Liver (tissue), 8 donors: ENCODE measurements at regions not wholly inside any gene's neighbourhood (a gene's known extent, or its start where the extent isn't known, plus 50 kb on each side); places are given as distances from the start of the nearest gene placed in this dataset.

ENCODE experiments used
- DNase-seq: peaks from one replicate; pipeline ENCODE4 v3.0.0-alpha.2; 2017; ENCODE audit warnings: low spot score
- H3K27ac ChIP-seq, 2 donors: one replicate each; pipeline ENCODE4 v1.7.0; 2013; ENCODE audit warnings: inconsistent platforms in 2 of 2, low read length in 2 of 2, control low read depth in 1 of 2, low read depth in 1 of 2, mild to moderate bottlenecking in 1 of 2
- H3K27me3 ChIP-seq, 4 donors: one replicate each; pipeline versions ENCODE4 v1.6.1 to v1.7.0; 2013; ENCODE audit warnings: low read length in 3 of 4, inconsistent platforms in 1 of 4, mild to moderate bottlenecking in 1 of 4, moderate library complexity in 1 of 4; ENCODE audit not compliant: control insufficient read depth in 4 of 4, insufficient read depth in 4 of 4
- H3K36me3 ChIP-seq, 4 donors: one replicate each; pipeline versions ENCODE4 v1.6.1 to v1.7.0; 2013; ENCODE audit warnings: low read length in 3 of 4, mild to moderate bottlenecking in 3 of 4, low read depth in 1 of 4, moderate library complexity in 1 of 4; ENCODE audit not compliant: control insufficient read depth in 4 of 4, insufficient read depth in 3 of 4
- H3K4me1 ChIP-seq, 4 donors: one replicate each; pipeline versions ENCODE4 v1.6.1 to v1.7.0; 2013; ENCODE audit warnings: low read length in 3 of 4, mild to moderate bottlenecking in 3 of 4, moderate library complexity in 1 of 4; ENCODE audit not compliant: control insufficient read depth in 4 of 4, insufficient read depth in 4 of 4
- H3K4me3 ChIP-seq, 3 donors: one replicate each; pipeline versions ENCODE4 v1.6.1 to v1.7.0; 2013; ENCODE audit warnings: low read length in 3 of 3, control low read depth in 1 of 3, low read depth in 1 of 3, mild to moderate bottlenecking in 1 of 3
- H3K9ac ChIP-seq, 2 donors: one replicate each; pipeline ENCODE4 v1.7.0; 2013; ENCODE audit warnings: low read length in 2 of 2, mild to moderate bottlenecking in 2 of 2, moderate library complexity in 2 of 2, control low read depth in 1 of 2, low read depth in 1 of 2
- H3K9me3 ChIP-seq, 4 donors: one replicate each; pipeline versions ENCODE4 v1.6.1 to v1.7.0; 2013; ENCODE audit warnings: low read length in 3 of 4; ENCODE audit not compliant: control insufficient read depth in 4 of 4
- ATF3 ChIP-seq: IDR thresholded peaks from 2 replicates; pipeline ENCODE4 v1.6.1; 2016; ENCODE audit warnings: antibody characterized with exemption
- EGR1 ChIP-seq, 2 donors: IDR thresholded peaks; 2 replicates each; pipeline ENCODE4 v1.6.1; 2016 to 2018; ENCODE audit warnings: antibody characterized with exemption in 2 of 2, low read depth in 2 of 2
- FOXA1 ChIP-seq: IDR thresholded peaks from 2 replicates; pipeline ENCODE4 v1.6.1; 2016; ENCODE audit warnings: antibody characterized with exemption
- FOXA2 ChIP-seq: IDR thresholded peaks from 2 replicates; pipeline ENCODE4 v1.6.1; 2016; ENCODE audit warnings: antibody characterized with exemption
- GABPA ChIP-seq, 2 donors: IDR thresholded peaks in 1 of 2; conservative IDR thresholded peaks in 1 of 2; 2 replicates each; pipeline ENCODE4 v1.6.1; 2016; ENCODE audit warnings: antibody characterized with exemption in 2 of 2, mild to moderate bottlenecking in 1 of 2, moderate library complexity in 1 of 2
- HNF4A ChIP-seq, 2 donors: conservative IDR thresholded peaks; 2 replicates each; pipeline ENCODE4 v1.6.1; 2016; ENCODE audit warnings: antibody characterized with exemption in 2 of 2, mild to moderate bottlenecking in 2 of 2
- HNF4G ChIP-seq: IDR thresholded peaks from 2 replicates; pipeline ENCODE4 v1.6.1; 2016; ENCODE audit warnings: antibody characterized with exemption
- JUND ChIP-seq, 2 donors: IDR thresholded peaks; 2 replicates each; pipeline ENCODE4 v1.6.1; 2016; ENCODE audit warnings: antibody characterized with exemption in 2 of 2
- MAX ChIP-seq: IDR thresholded peaks from 2 replicates; pipeline ENCODE4 v1.6.1; 2016; ENCODE audit warnings: antibody characterized with exemption
- NR2F2 ChIP-seq: IDR thresholded peaks from 2 replicates; pipeline ENCODE4 v1.6.1; 2016; ENCODE audit warnings: antibody characterized with exemption
- RAD21 ChIP-seq, 2 donors: IDR thresholded peaks; 2 replicates each; pipeline ENCODE4 v1.6.1; 2016; ENCODE audit warnings: antibody characterized with exemption in 2 of 2, mild to moderate bottlenecking in 2 of 2
- SP1 ChIP-seq: IDR thresholded peaks from 2 replicates; pipeline ENCODE4 v1.6.1; 2018; ENCODE audit warnings: antibody characterized with exemption, mild to moderate bottlenecking
- TAF1 ChIP-seq: conservative IDR thresholded peaks from 2 replicates; pipeline ENCODE4 v1.6.1; 2016; ENCODE audit warnings: antibody characterized with exemption, mild to moderate bottlenecking
- YY1 ChIP-seq: IDR thresholded peaks from 2 replicates; pipeline ENCODE4 v1.6.1; 2016; ENCODE audit warnings: antibody characterized with exemption, mild to moderate bottlenecking
- ZBTB33 ChIP-seq: IDR thresholded peaks from 2 replicates; pipeline ENCODE4 v1.6.1; 2016; ENCODE audit warnings: antibody characterized with exemption
- WGBS: extraction: QIAGEN DNeasy Blood & Tissue Kit; methylation state at CpG from one replicate; pipeline ENCODE4 v1.1.7; 2013; 5-methylcytosine and 5-hydroxymethylcytosine counted together
- TF ChIP-seq, protein P1 (sequence below): IDR thresholded peaks from 2 replicates; pipeline ENCODE4 v1.6.1; 2016; ENCODE audit warnings: antibody characterized with exemption, mild to moderate bottlenecking
- TF ChIP-seq, protein P2 (sequence below): fragments of 150-350 bp; IDR thresholded peaks from 2 replicates; pipeline ENCODE4 v1.5.1; 2017; ENCODE audit warnings: improper control_type of control experiment, low read depth, low read length; ENCODE audit not compliant: missing input control
- donor health status: healthy.
- donor health status: healthy.
- donor health status: healthy.
- donor health status: healthy.
- donor health status: healthy.

DNA sequence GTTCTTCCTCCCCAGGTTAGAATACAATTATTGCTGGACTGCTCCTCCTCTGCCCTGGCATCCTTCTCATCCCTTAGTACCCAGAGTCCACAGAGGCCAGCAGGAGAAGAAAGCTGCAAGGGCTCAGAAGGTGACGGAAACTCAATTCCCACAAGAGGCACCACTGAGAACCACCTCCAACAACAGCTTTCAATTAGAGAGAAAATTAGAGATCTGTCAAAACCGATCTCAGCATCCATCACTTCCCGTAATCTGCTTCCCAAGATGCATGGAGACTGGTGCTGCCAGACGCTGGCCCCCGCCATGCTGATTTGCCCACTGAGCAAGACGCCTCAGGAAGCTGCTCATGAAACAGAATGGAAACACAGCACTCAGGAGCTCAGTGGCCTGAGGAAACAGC lies 135.0 kb upstream of the PRICKLE2 start:
- Histone ChIP-seq H3K9me3 (no peaks in the 10 kb centered on the region), H3K27me3 (peaks cover 0 to 2% (median 0%) of the 10 kb centered on the region in 4 donors), H3K9ac (no peak overlapping the region), H3K27ac (no peak overlapping the region), H3K4me3 (no peak overlapping the region), H3K4me1 (no peaks in the 10 kb centered on the region), H3K36me3 (no peaks in the 10 kb centered on the region)
- DNase-seq = no peak
- TF ChIP-seq FOXA2 (no peak), RAD21 (IDR thresholded peaks at IDR 0.05) (no peak), SP1 (no peak), JUND (IDR thresholded peaks at IDR 0.05) (no peak), HNF4G (no peak), MAX (no peak), GABPA (IDR thresholded peaks at IDR 0.05 in 1 of 2, conservative IDR thresholded peaks at IDR 0.05 in 1 of 2) (no peak), EGR1 (IDR thresholded peaks at IDR 0.05; ENCODE audit: low read depth in 2 of 2) (no peak), YY1 (no peak), HNF4A (conservative IDR thresholded peaks at IDR 0.05) (no peak), TAF1 (no peak), FOXA1 (no peak), NR2F2 (no peak), ATF3 (no peak), ZBTB33 (no peak)
- TF ChIP-seq, protein P1, sequence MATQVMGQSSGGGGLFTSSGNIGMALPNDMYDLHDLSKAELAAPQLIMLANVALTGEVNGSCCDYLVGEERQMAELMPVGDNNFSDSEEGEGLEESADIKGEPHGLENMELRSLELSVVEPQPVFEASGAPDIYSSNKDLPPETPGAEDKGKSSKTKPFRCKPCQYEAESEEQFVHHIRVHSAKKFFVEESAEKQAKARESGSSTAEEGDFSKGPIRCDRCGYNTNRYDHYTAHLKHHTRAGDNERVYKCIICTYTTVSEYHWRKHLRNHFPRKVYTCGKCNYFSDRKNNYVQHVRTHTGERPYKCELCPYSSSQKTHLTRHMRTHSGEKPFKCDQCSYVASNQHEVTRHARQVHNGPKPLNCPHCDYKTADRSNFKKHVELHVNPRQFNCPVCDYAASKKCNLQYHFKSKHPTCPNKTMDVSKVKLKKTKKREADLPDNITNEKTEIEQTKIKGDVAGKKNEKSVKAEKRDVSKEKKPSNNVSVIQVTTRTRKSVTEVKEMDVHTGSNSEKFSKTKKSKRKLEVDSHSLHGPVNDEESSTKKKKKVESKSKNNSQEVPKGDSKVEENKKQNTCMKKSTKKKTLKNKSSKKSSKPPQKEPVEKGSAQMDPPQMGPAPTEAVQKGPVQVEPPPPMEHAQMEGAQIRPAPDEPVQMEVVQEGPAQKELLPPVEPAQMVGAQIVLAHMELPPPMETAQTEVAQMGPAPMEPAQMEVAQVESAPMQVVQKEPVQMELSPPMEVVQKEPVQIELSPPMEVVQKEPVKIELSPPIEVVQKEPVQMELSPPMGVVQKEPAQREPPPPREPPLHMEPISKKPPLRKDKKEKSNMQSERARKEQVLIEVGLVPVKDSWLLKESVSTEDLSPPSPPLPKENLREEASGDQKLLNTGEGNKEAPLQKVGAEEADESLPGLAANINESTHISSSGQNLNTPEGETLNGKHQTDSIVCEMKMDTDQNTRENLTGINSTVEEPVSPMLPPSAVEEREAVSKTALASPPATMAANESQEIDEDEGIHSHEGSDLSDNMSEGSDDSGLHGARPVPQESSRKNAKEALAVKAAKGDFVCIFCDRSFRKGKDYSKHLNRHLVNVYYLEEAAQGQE = no peak
- TF ChIP-seq, protein P2, sequence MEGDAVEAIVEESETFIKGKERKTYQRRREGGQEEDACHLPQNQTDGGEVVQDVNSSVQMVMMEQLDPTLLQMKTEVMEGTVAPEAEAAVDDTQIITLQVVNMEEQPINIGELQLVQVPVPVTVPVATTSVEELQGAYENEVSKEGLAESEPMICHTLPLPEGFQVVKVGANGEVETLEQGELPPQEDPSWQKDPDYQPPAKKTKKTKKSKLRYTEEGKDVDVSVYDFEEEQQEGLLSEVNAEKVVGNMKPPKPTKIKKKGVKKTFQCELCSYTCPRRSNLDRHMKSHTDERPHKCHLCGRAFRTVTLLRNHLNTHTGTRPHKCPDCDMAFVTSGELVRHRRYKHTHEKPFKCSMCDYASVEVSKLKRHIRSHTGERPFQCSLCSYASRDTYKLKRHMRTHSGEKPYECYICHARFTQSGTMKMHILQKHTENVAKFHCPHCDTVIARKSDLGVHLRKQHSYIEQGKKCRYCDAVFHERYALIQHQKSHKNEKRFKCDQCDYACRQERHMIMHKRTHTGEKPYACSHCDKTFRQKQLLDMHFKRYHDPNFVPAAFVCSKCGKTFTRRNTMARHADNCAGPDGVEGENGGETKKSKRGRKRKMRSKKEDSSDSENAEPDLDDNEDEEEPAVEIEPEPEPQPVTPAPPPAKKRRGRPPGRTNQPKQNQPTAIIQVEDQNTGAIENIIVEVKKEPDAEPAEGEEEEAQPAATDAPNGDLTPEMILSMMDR = no peak
- 87% methylated on average over 6 of the region's 6 CpGs for WGBS

DNA sequence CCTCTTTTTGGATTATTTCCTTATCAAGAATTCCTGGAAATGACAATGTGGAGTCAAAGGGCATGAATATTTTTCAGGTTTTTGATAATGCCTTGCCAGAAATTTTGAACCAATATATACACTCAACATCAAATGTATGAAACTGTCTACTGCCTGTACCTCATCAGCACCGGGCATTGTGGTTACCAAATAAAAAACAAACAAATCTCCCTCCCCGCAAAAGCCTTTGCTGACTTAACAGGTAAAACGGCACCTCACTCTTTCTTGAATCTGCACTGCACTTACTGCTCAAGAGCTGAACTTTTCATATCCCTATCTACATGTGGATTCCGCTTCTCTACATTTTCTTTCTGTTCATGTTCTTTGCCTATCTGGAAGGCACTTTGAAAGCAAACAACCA lies 134.5 kb upstream of the PRICKLE2 start:
- no peak overlapping the region for H3K4me3 ChIP-seq
- H3K9ac ChIP-seq = no peak overlapping the region
- H3K4me1 ChIP-seq = no peaks in the 10 kb centered on the region
- 61% methylated on average over 4 of the region's 4 CpGs for WGBS
- H3K27ac ChIP-seq = no peak overlapping the region
- TF ChIP-seq NR2F2 (peak; percentile 39), RAD21 (IDR thresholded peaks at IDR 0.05) (no peak), YY1 (no peak), FOXA2 (no peak), SP1 (no peak)
- TF ChIP-seq, protein P1 = no peak
- TF ChIP-seq, protein P2 = no peak
- H3K36me3 ChIP-seq = no peaks in the 10 kb centered on the region
- DNase-seq = no peak
- H3K27me3 ChIP-seq = peaks cover 0 to 2% (median 0%) of the 10 kb centered on the region in 4 donors
- H3K9me3 ChIP-seq = no peaks in the 10 kb centered on the region
